ENCODE measurements at regions not wholly inside any gene's neighbourhood (a gene's known extent, or its start where the extent isn't known, plus 50 kb on each side); places are given as distances from the start of the nearest gene placed in this dataset.
"Not testable (repeated sequence)": the region's sequence is repeated elsewhere in the genome, so short reads cannot be mapped to it uniquely, and the experiment has no call there.

- Mint-ChIP-seq H3K9me3 (peaks cover 0 to 24% (median 18%) of the 10 kb centered on the region in 5 donors), H3K4me1 (no peaks in the 10 kb centered on the region), H3K27ac (no peak overlapping the region), H3K27me3 (no peaks in the 10 kb centered on the region), H3K36me3 (no peaks in the 10 kb centered on the region), H3K4me3 (no peak overlapping the region)
- CTCF ChIA-PET, result no interaction called here
- DNase-seq, result no peak
- POLR2A ChIA-PET, result no interaction called here
- H3K27me3 ChIP-seq (ENCODE audit: insufficient read depth, low read length, poor library complexity, severe bottlenecking), result no peaks in the 10 kb centered on the region
- no peaks in the 10 kb centered on the region for H3K4me1 ChIP-seq (ENCODE audit: insufficient read depth, low read length)
- H3K9me3 ChIP-seq (ENCODE audit: low read length), result peaks cover 6% of the 10 kb centered on the region
- H3K4me3 ChIP-seq (ENCODE audit: low read length), result no peak overlapping the region
- no peak overlapping the region for H3K27ac ChIP-seq (ENCODE audit: low read depth, low read length)
- no peaks in the 10 kb centered on the region for H3K36me3 ChIP-seq (ENCODE audit: insufficient read depth, low read length)
Observed at GRCh38 chr7:53113424-53113823, 78.0 kb downstream of the POM121L12 start.

GRCh38 chr7:53119514-53119941 is 84.1 kb downstream of the POM121L12 start:
- Mint-ChIP-seq H3K27ac (no peak overlapping the region), H3K9me3 (peaks cover 9 to 56% (median 20%) of the 10 kb centered on the region in 5 donors), H3K36me3 (no peaks in the 10 kb centered on the region), H3K4me3 (no peak overlapping the region), H3K4me1 (no peaks in the 10 kb centered on the region), H3K27me3 (no peaks in the 10 kb centered on the region)
- CTCF ChIA-PET, result no interaction called here
- Histone ChIP-seq H3K36me3 (ENCODE audit: insufficient read depth, low read length) (no peaks in the 10 kb centered on the region), H3K4me3 (ENCODE audit: low read length) (no peak overlapping the region), H3K9me3 (ENCODE audit: low read length) (peaks cover 6% of the 10 kb centered on the region), H3K27me3 (ENCODE audit: insufficient read depth, low read length, poor library complexity, severe bottlenecking) (no peaks in the 10 kb centered on the region), H3K4me1 (ENCODE audit: insufficient read depth, low read length) (no peaks in the 10 kb centered on the region), H3K27ac (ENCODE audit: low read depth, low read length) (no peak overlapping the region)
- DNase-seq, result no peak
- POLR2A ChIA-PET, result no interaction called here

GRCh38 chr7:53121374-53121773 is 85.9 kb downstream of the POM121L12 start:
- H3K4me3 Mint-ChIP-seq, result no peak overlapping the region
- H3K36me3 ChIP-seq (ENCODE audit: insufficient read depth, low read length), result no peaks in the 10 kb centered on the region

GRCh38 chr7:53131697-53132096 is 96.3 kb downstream of the POM121L12 start:
- H3K27ac ChIP-seq (ENCODE audit: low read depth, low read length), result no peak overlapping the region
- H3K9me3 Mint-ChIP-seq, result peaks cover 8 to 35% (median 20%) of the 10 kb centered on the region in 5 donors
- peaks cover 0 to 1% of the 10 kb centered on the region in 2 donors for H3K27me3 Mint-ChIP-seq
- H3K27ac Mint-ChIP-seq, result no peak overlapping the region
- no peaks in the 10 kb centered on the region for H3K27me3 ChIP-seq (ENCODE audit: insufficient read depth, low read length, poor library complexity, severe bottlenecking)
- H3K4me3 Mint-ChIP-seq, result no peak overlapping the region
- DNase-seq, result no peak
- CTCF ChIA-PET, result no interaction called here
- H3K36me3 Mint-ChIP-seq, result no peaks in the 10 kb centered on the region
- H3K4me1 Mint-ChIP-seq, result no peaks in the 10 kb centered on the region
- no peaks in the 10 kb centered on the region for H3K36me3 ChIP-seq (ENCODE audit: insufficient read depth, low read length)
- H3K9me3 ChIP-seq (ENCODE audit: low read length), result no peaks in the 10 kb centered on the region
- POLR2A ChIA-PET, result no interaction called here
- no peaks in the 10 kb centered on the region for H3K4me1 ChIP-seq (ENCODE audit: insufficient read depth, low read length)
- no peak overlapping the region for H3K4me3 ChIP-seq (ENCODE audit: low read length)

More at GRCh38 chr7:53121374-53121773, 85.9 kb downstream of the POM121L12 start:
- no peak overlapping the region for H3K27ac Mint-ChIP-seq
- H3K9me3 Mint-ChIP-seq, result peaks cover 9 to 44% (median 20%) of the 10 kb centered on the region in 5 donors
- DNase-seq, result no peak
- Histone ChIP-seq H3K27ac (ENCODE audit: low read depth, low read length) (no peak overlapping the region), H3K9me3 (ENCODE audit: low read length) (peaks cover 6% of the 10 kb centered on the region), H3K4me1 (ENCODE audit: insufficient read depth, low read length) (no peaks in the 10 kb centered on the region), H3K27me3 (ENCODE audit: insufficient read depth, low read length, poor library complexity, severe bottlenecking) (no peaks in the 10 kb centered on the region), H3K4me3 (ENCODE audit: low read length) (no peak overlapping the region)
- H3K4me1 Mint-ChIP-seq, result no peaks in the 10 kb centered on the region
- POLR2A ChIA-PET, result no interaction called here
- CTCF ChIA-PET, result no interaction called here
- H3K36me3 Mint-ChIP-seq, result no peaks in the 10 kb centered on the region
- H3K27me3 Mint-ChIP-seq, result no peaks in the 10 kb centered on the region

- POLR2A ChIA-PET, result no interaction called here
- CTCF ChIA-PET, result no interaction called here
- H3K4me1 ChIP-seq (ENCODE audit: insufficient read depth, low read length), result no peaks in the 10 kb centered on the region
Observed at GRCh38 chr7:53151496-53151895, 116.1 kb downstream of the POM121L12 start.

GRCh38 chr7:53187184-53187583 is 151.8 kb downstream of the POM121L12 start:
- H3K27me3 ChIP-seq (ENCODE audit: insufficient read depth, low read length, poor library complexity, severe bottlenecking); H3K27ac ChIP-seq (ENCODE audit: low read depth, low read length); H3K9me3 ChIP-seq (ENCODE audit: low read length); POLR2A ChIA-PET; DNase-seq; CTCF ChIA-PET; H3K4me1 Mint-ChIP-seq; H3K36me3 Mint-ChIP-seq; H3K27ac Mint-ChIP-seq; H3K36me3 ChIP-seq (ENCODE audit: insufficient read depth, low read length); H3K27me3 Mint-ChIP-seq; H3K4me3 Mint-ChIP-seq; H3K4me3 ChIP-seq (ENCODE audit: low read length); H3K4me1 ChIP-seq (ENCODE audit: insufficient read depth, low read length): not testable (repeated sequence)
- peaks cover 13 to 40% (median 19%) of the 10 kb centered on the region in 5 donors for H3K9me3 Mint-ChIP-seq

More at GRCh38 chr7:53151496-53151895, 116.1 kb downstream of the POM121L12 start:
- no peaks in the 10 kb centered on the region for H3K27me3 ChIP-seq (ENCODE audit: insufficient read depth, low read length, poor library complexity, severe bottlenecking)
- Mint-ChIP-seq H3K27ac (no peak overlapping the region), H3K4me3 (no peak overlapping the region), H3K9me3 (peaks cover 7 to 28% (median 21%) of the 10 kb centered on the region in 5 donors), H3K4me1 (no peaks in the 10 kb centered on the region), H3K27me3 (no peaks in the 10 kb centered on the region), H3K36me3 (no peaks in the 10 kb centered on the region)
- H3K4me3 ChIP-seq (ENCODE audit: low read length), result no peak overlapping the region
- H3K27ac ChIP-seq (ENCODE audit: low read depth, low read length), result no peak overlapping the region
- no peak for DNase-seq
- no peaks in the 10 kb centered on the region for H3K9me3 ChIP-seq (ENCODE audit: low read length)
- H3K36me3 ChIP-seq (ENCODE audit: insufficient read depth, low read length), result no peaks in the 10 kb centered on the region

- POLR2A ChIA-PET, result no interaction called here
- no peaks in the 10 kb centered on the region for H3K27me3 Mint-ChIP-seq
- Histone ChIP-seq H3K27me3 (ENCODE audit: insufficient read depth, low read length, poor library complexity, severe bottlenecking) (no peaks in the 10 kb centered on the region), H3K4me1 (ENCODE audit: insufficient read depth, low read length) (no peaks in the 10 kb centered on the region), H3K27ac (ENCODE audit: low read depth, low read length) (no peak overlapping the region), H3K4me3 (ENCODE audit: low read length) (no peak overlapping the region), H3K9me3 (ENCODE audit: low read length) (no peaks in the 10 kb centered on the region), H3K36me3 (ENCODE audit: insufficient read depth, low read length) (no peaks in the 10 kb centered on the region)
- no peaks in the 10 kb centered on the region for H3K4me1 Mint-ChIP-seq
- H3K9me3 Mint-ChIP-seq, result peaks cover 9 to 41% (median 10%) of the 10 kb centered on the region in 5 donors
- peaks cover 0 to 2% (median 0%) of the 10 kb centered on the region in 3 donors for H3K36me3 Mint-ChIP-seq
- no peak overlapping the region for H3K27ac Mint-ChIP-seq
- no peak for DNase-seq
- peak overlapping the region in 1 of 7 donors; percentile 42 for H3K4me3 Mint-ChIP-seq
- CTCF ChIA-PET, result no interaction called here
Observed at GRCh38 chr7:53191191-53191695, 155.8 kb downstream of the POM121L12 start.

- Mint-ChIP-seq H3K27ac (no peak overlapping the region), H3K36me3 (no peaks in the 10 kb centered on the region), H3K4me3 (no peak overlapping the region), H3K4me1 (no peaks in the 10 kb centered on the region), H3K9me3 (peaks cover 8 to 42% (median 9%) of the 10 kb centered on the region in 5 donors), H3K27me3 (no peaks in the 10 kb centered on the region)
- ChIA-PET CTCF (no interaction called here), POLR2A (no interaction called here)
- H3K9me3 ChIP-seq (ENCODE audit: low read length), result no peaks in the 10 kb centered on the region
- H3K4me3 ChIP-seq (ENCODE audit: low read length), result no peak overlapping the region
- DNase-seq, result no peak
- no peaks in the 10 kb centered on the region for H3K4me1 ChIP-seq (ENCODE audit: insufficient read depth, low read length)
- no peaks in the 10 kb centered on the region for H3K27me3 ChIP-seq (ENCODE audit: insufficient read depth, low read length, poor library complexity, severe bottlenecking)
- no peaks in the 10 kb centered on the region for H3K36me3 ChIP-seq (ENCODE audit: insufficient read depth, low read length)
- no peak overlapping the region for H3K27ac ChIP-seq (ENCODE audit: low read depth, low read length)
Observed at GRCh38 chr7:53191836-53192443, 156.5 kb downstream of the POM121L12 start.
